ENCODE measurements at regions not wholly inside any gene's neighbourhood (a gene's known extent, or its start where the extent isn't known, plus 50 kb on each side); places are given as distances from the start of the nearest gene placed in this dataset.
"Not testable (repeated sequence)": the region's sequence is repeated elsewhere in the genome, so short reads cannot be mapped to it uniquely, and the experiment has no call there.

GRCh38 chr3:144480416-144480919, 508.8 kb downstream of the DIPK2A start:
- no peak for DNase-seq

GRCh38 chr3:144482876-144483275, 511.3 kb downstream of the DIPK2A start:
- DNase-seq = no peak

GRCh38 chr3:144487011-144487410, 515.4 kb downstream of the DIPK2A start:
- no peak for DNase-seq

- DNase-seq = no peak
These were observed 517.3 kb downstream of the DIPK2A start for GRCh38 chr3:144488927-144489326.

- DNase-seq = no peak
These were observed 519.7 kb downstream of the DIPK2A start for GRCh38 chr3:144491333-144491732.

GRCh38 chr3:144494651-144495050, 523.0 kb downstream of the DIPK2A start:
- not testable (repeated sequence) for DNase-seq

GRCh38 chr3:144496141-144496835, 524.7 kb downstream of the DIPK2A start:
- DNase-seq = no peak

GRCh38 chr3:144497452-144497851, 525.8 kb downstream of the DIPK2A start:
- DNase-seq = no peak

GRCh38 chr3:144499001-144499930, 527.6 kb downstream of the DIPK2A start:
- DNase-seq = no peak

GRCh38 chr3:144501467-144501866, 529.8 kb downstream of the DIPK2A start:
- no peak for DNase-seq

GRCh38 chr3:144502402-144502801, 530.8 kb downstream of the DIPK2A start:
- DNase-seq = no peak

GRCh38 chr3:144506375-144506774, 534.8 kb downstream of the DIPK2A start:
- not testable (repeated sequence) for DNase-seq

- no peak for DNase-seq
These were observed 539.7 kb downstream of the DIPK2A start for GRCh38 chr3:144511346-144511745.

- no peak for DNase-seq
These were observed 544.4 kb downstream of the DIPK2A start for GRCh38 chr3:144516026-144516425.

- DNase-seq = no peak
These were observed 545.0 kb downstream of the DIPK2A start for GRCh38 chr3:144516589-144516988.

GRCh38 chr3:144521131-144521530, 549.5 kb downstream of the DIPK2A start:
- DNase-seq = no peak

- no peak for DNase-seq
These were observed 550.8 kb downstream of the DIPK2A start for GRCh38 chr3:144522456-144522855.

GRCh38 chr3:144523396-144523795, 551.8 kb downstream of the DIPK2A start:
- no peak for DNase-seq

GRCh38 chr3:144524531-144524930, 552.9 kb downstream of the DIPK2A start:
- DNase-seq = no peak

GRCh38 chr3:144529566-144529965, 557.9 kb downstream of the DIPK2A start:
- DNase-seq = no peak

GRCh38 chr3:144544871-144545270, 573.2 kb downstream of the DIPK2A start:
- no peak for DNase-seq

- no peak for DNase-seq
These were observed 574.9 kb downstream of the DIPK2A start for GRCh38 chr3:144546539-144546938.

- no peak for DNase-seq
These were observed 576.7 kb downstream of the DIPK2A start for GRCh38 chr3:144548346-144548745.

GRCh38 chr3:144549166-144549565, 577.5 kb downstream of the DIPK2A start:
- DNase-seq = no peak

Measured in 8988T (cell line).